ENCODE measurements at regions not wholly inside any gene's neighbourhood (a gene's known extent, or its start where the extent isn't known, plus 50 kb on each side); places are given as distances from the start of the nearest gene placed in this dataset.

DNA sequence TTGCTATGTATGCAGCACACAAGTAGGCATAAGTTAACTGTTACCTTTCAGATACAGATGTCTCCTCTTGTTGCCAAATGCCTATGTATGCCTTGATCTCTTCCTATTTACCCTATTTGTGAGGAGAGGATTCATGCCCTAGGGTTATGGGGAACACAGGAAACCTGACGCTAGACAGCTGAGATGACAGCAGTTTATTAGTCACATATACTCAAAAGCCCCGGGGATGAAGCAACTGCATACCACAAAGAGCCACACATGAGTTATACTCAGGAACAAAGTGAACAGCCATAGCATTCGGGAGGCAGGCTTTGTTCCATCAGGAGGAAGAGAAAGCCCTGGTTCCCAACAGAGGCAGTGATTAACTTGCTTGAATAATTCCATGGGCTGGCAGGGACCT, 1011.7 kb upstream of the PCDH7 start:
- TF ChIP-seq, protein P1, sequence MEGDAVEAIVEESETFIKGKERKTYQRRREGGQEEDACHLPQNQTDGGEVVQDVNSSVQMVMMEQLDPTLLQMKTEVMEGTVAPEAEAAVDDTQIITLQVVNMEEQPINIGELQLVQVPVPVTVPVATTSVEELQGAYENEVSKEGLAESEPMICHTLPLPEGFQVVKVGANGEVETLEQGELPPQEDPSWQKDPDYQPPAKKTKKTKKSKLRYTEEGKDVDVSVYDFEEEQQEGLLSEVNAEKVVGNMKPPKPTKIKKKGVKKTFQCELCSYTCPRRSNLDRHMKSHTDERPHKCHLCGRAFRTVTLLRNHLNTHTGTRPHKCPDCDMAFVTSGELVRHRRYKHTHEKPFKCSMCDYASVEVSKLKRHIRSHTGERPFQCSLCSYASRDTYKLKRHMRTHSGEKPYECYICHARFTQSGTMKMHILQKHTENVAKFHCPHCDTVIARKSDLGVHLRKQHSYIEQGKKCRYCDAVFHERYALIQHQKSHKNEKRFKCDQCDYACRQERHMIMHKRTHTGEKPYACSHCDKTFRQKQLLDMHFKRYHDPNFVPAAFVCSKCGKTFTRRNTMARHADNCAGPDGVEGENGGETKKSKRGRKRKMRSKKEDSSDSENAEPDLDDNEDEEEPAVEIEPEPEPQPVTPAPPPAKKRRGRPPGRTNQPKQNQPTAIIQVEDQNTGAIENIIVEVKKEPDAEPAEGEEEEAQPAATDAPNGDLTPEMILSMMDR (IDR thresholded peaks at IDR 0.05 in 2 of 3, conservative IDR thresholded peaks at IDR 0.05 in 1 of 3; ENCODE audit: borderline replicate concordance in 1 of 3, insufficient read depth in 1 of 3, low read depth in 2 of 3, low read length in 2 of 3), result no peak
- no peak for TF ChIP-seq POLR2A (IDR thresholded peaks at IDR 0.05; ENCODE audit: borderline replicate concordance, extremely low read depth, insufficient read depth, insufficient read length)
- no peak for TF ChIP-seq EZH2 (IDR thresholded peaks at IDR 0.05)
- no peak for TF ChIP-seq POLR2AphosphoS5 (IDR thresholded peaks at IDR 0.05; ENCODE audit: low read depth, low read length)
- TF ChIP-seq, protein P2, sequence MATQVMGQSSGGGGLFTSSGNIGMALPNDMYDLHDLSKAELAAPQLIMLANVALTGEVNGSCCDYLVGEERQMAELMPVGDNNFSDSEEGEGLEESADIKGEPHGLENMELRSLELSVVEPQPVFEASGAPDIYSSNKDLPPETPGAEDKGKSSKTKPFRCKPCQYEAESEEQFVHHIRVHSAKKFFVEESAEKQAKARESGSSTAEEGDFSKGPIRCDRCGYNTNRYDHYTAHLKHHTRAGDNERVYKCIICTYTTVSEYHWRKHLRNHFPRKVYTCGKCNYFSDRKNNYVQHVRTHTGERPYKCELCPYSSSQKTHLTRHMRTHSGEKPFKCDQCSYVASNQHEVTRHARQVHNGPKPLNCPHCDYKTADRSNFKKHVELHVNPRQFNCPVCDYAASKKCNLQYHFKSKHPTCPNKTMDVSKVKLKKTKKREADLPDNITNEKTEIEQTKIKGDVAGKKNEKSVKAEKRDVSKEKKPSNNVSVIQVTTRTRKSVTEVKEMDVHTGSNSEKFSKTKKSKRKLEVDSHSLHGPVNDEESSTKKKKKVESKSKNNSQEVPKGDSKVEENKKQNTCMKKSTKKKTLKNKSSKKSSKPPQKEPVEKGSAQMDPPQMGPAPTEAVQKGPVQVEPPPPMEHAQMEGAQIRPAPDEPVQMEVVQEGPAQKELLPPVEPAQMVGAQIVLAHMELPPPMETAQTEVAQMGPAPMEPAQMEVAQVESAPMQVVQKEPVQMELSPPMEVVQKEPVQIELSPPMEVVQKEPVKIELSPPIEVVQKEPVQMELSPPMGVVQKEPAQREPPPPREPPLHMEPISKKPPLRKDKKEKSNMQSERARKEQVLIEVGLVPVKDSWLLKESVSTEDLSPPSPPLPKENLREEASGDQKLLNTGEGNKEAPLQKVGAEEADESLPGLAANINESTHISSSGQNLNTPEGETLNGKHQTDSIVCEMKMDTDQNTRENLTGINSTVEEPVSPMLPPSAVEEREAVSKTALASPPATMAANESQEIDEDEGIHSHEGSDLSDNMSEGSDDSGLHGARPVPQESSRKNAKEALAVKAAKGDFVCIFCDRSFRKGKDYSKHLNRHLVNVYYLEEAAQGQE (IDR thresholded peaks at IDR 0.05; ENCODE audit: low read depth), result no peak
- TF ChIP-seq ZNF274 (IDR thresholded peaks at IDR 0.05; ENCODE audit: low read depth, low read length), result no peak

Data from HCT116 (cell line).